Ovary (tissue), 3 donors: ENCODE measurements at regions not wholly inside any gene's neighbourhood (a gene's known extent, or its start where the extent isn't known, plus 50 kb on each side); places are given as distances from the start of the nearest gene placed in this dataset.

Experiments used
- POLR2A ChIP-seq: fragments of 450-650 bp; IDR thresholded peaks from one replicate; pipeline ENCODE4 v1.6.1; 2017; ENCODE audit warnings: antibody characterized with exemption, mild to moderate bottlenecking, moderate library complexity
- TF ChIP-seq, protein P1 (sequence below), 3 donors: fragments of 450-650 bp in 2 of 3; fragments of 200-600 bp in 1 of 3; IDR thresholded peaks; one replicate each; pipeline versions ENCODE4 v1.5.1 to v1.8.0; 2016 to 2022; ENCODE audit warnings: antibody characterized with exemption in 3 of 3, mild to moderate bottlenecking in 1 of 3
- donor health status: DM: no; HTN: no; CAD: no.

DNA sequence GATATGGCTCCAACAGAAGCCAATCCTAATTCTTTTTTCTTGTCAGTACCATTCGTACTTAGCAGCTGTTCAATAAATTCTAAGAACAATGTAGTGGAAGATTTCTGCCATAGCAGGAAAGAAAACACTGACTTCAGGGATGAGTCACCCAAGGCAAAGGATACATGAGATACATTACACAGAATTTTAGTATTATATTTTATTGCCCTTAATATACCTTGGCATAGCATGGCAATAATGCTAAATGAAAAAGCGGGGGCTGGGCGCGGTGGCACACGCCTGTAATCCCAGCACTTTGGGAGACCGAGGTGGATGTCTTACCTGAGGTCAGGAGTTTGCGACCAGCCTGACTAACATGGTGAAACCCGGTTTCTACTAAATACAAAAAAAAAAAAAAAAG, 619.1 kb upstream of the DAB2 start:
- no peak for TF ChIP-seq POLR2A
- TF ChIP-seq, protein P1, sequence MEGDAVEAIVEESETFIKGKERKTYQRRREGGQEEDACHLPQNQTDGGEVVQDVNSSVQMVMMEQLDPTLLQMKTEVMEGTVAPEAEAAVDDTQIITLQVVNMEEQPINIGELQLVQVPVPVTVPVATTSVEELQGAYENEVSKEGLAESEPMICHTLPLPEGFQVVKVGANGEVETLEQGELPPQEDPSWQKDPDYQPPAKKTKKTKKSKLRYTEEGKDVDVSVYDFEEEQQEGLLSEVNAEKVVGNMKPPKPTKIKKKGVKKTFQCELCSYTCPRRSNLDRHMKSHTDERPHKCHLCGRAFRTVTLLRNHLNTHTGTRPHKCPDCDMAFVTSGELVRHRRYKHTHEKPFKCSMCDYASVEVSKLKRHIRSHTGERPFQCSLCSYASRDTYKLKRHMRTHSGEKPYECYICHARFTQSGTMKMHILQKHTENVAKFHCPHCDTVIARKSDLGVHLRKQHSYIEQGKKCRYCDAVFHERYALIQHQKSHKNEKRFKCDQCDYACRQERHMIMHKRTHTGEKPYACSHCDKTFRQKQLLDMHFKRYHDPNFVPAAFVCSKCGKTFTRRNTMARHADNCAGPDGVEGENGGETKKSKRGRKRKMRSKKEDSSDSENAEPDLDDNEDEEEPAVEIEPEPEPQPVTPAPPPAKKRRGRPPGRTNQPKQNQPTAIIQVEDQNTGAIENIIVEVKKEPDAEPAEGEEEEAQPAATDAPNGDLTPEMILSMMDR (IDR thresholded peaks at IDR 0.05) = no peak
